HUES6 (cell line): ENCODE measurements at regions not wholly inside any gene's neighbourhood (a gene's known extent, or its start where the extent isn't known, plus 50 kb on each side); places are given as distances from the start of the nearest gene placed in this dataset.
"Not testable (repeated sequence)": the region's sequence is repeated elsewhere in the genome, so short reads cannot be mapped to it uniquely, and the experiment has no call there.

Experiments used
- H3K27ac ChIP-seq: 2 replicates; pipeline ENCODE4 v1.7.0; 2013; ENCODE audit warnings: low read depth, mild to moderate bottlenecking, low read length, inconsistent platforms
- H3K27me3 ChIP-seq: 2 replicates; pipeline ENCODE4 v1.6.1; 2013; ENCODE audit warnings: low read length; ENCODE audit not compliant: control insufficient read depth, insufficient read depth
- H3K36me3 ChIP-seq: 2 replicates; pipeline ENCODE4 v1.6.1; 2013; ENCODE audit warnings: low read length; ENCODE audit not compliant: control insufficient read depth, insufficient read depth
- H3K4me1 ChIP-seq: 2 replicates; pipeline ENCODE4 v1.6.1; 2013; ENCODE audit warnings: low read length; ENCODE audit not compliant: control insufficient read depth, insufficient read depth
- H3K4me3 ChIP-seq: 2 replicates; pipeline ENCODE4 v1.5.1; 2013; ENCODE audit warnings: low read depth, low read length
- H3K9ac ChIP-seq: one replicate; pipeline ENCODE4 v1.6.1; 2013; ENCODE audit warnings: mild to moderate bottlenecking, low read length
- H3K9me3 ChIP-seq: 2 replicates; pipeline ENCODE4 v1.6.1; 2013; ENCODE audit warnings: low read depth, low read length; ENCODE audit not compliant: control insufficient read depth, insufficient read depth

GRCh38 chr7:109890622-109891021 lies 1200.3 kb upstream of the LRRN3 start:
- Histone ChIP-seq H3K9ac (no peak overlapping the region), H3K27me3 (no peaks in the 10 kb centered on the region), H3K4me3 (no peak overlapping the region), H3K27ac (no peak overlapping the region), H3K9me3 (no peaks in the 10 kb centered on the region), H3K4me1 (no peaks in the 10 kb centered on the region), H3K36me3 (no peaks in the 10 kb centered on the region)

- no peak overlapping the region for H3K9ac ChIP-seq
- no peak overlapping the region for H3K4me3 ChIP-seq
- H3K27ac ChIP-seq = no peak overlapping the region
Measured at GRCh38 chr7:109893231-109893630, 1197.7 kb upstream of the LRRN3 start.

GRCh38 chr7:109895536-109895935 lies 1195.4 kb upstream of the LRRN3 start:
- Histone ChIP-seq H3K27ac (no peak overlapping the region), H3K4me3 (no peak overlapping the region), H3K4me1 (no peaks in the 10 kb centered on the region), H3K36me3 (no peaks in the 10 kb centered on the region), H3K27me3 (no peaks in the 10 kb centered on the region), H3K9ac (no peak overlapping the region), H3K9me3 (no peaks in the 10 kb centered on the region)

More at GRCh38 chr7:109893231-109893630, 1197.7 kb upstream of the LRRN3 start:
- Histone ChIP-seq H3K4me1 (no peaks in the 10 kb centered on the region), H3K9me3 (no peaks in the 10 kb centered on the region), H3K36me3 (no peaks in the 10 kb centered on the region), H3K27me3 (no peaks in the 10 kb centered on the region)

- Histone ChIP-seq H3K36me3 (no peaks in the 10 kb centered on the region), H3K4me3 (no peak overlapping the region), H3K27ac (no peak overlapping the region), H3K9me3 (peaks cover 3% of the 10 kb centered on the region; the same call in 1 of the 2 replicates), H3K27me3 (no peaks in the 10 kb centered on the region), H3K9ac (no peak overlapping the region), H3K4me1 (no peaks in the 10 kb centered on the region)
Measured at GRCh38 chr7:109901926-109902325, 1189.0 kb upstream of the LRRN3 start.

- H3K4me1 ChIP-seq, H3K27ac ChIP-seq, H3K36me3 ChIP-seq, H3K27me3 ChIP-seq, H3K9ac ChIP-seq, H3K9me3 ChIP-seq, H3K4me3 ChIP-seq: not testable (repeated sequence)
Measured at GRCh38 chr7:109905368-109906065, 1185.4 kb upstream of the LRRN3 start.

- Histone ChIP-seq H3K9me3 (no peaks in the 10 kb centered on the region), H3K4me3 (no peak overlapping the region), H3K9ac (no peak overlapping the region), H3K4me1 (no peaks in the 10 kb centered on the region), H3K27ac (no peak overlapping the region), H3K27me3 (no peaks in the 10 kb centered on the region), H3K36me3 (no peaks in the 10 kb centered on the region)
Measured at GRCh38 chr7:109915670-109916069, 1175.3 kb upstream of the LRRN3 start.

GRCh38 chr7:109926738-109927137 lies 1164.2 kb upstream of the LRRN3 start:
- Histone ChIP-seq H3K27ac (no peak overlapping the region), H3K4me3 (no peak overlapping the region), H3K36me3 (no peaks in the 10 kb centered on the region), H3K9me3 (peaks cover 17% of the 10 kb centered on the region), H3K9ac (no peak overlapping the region), H3K4me1 (no peaks in the 10 kb centered on the region), H3K27me3 (no peaks in the 10 kb centered on the region)

- H3K27me3 ChIP-seq = no peaks in the 10 kb centered on the region
- no peak overlapping the region for H3K27ac ChIP-seq
- peaks cover 9% of the 10 kb centered on the region for H3K9me3 ChIP-seq
- H3K4me1 ChIP-seq = no peaks in the 10 kb centered on the region
- H3K36me3 ChIP-seq = no peaks in the 10 kb centered on the region
- H3K4me3 ChIP-seq = no peak overlapping the region
- H3K9ac ChIP-seq = no peak overlapping the region
Measured at GRCh38 chr7:109930049-109930448, 1160.9 kb upstream of the LRRN3 start.

- H3K4me1 ChIP-seq = no peaks in the 10 kb centered on the region
- no peaks in the 10 kb centered on the region for H3K36me3 ChIP-seq
- peaks cover 37% of the 10 kb centered on the region for H3K9me3 ChIP-seq
- H3K9ac ChIP-seq = no peak overlapping the region
- no peak overlapping the region for H3K4me3 ChIP-seq
- H3K27me3 ChIP-seq = no peaks in the 10 kb centered on the region
- no peak overlapping the region for H3K27ac ChIP-seq
Measured at GRCh38 chr7:109939207-109939606, 1151.7 kb upstream of the LRRN3 start.

GRCh38 chr7:109945820-109946518 lies 1145.0 kb upstream of the LRRN3 start:
- Histone ChIP-seq H3K36me3 (no peaks in the 10 kb centered on the region), H3K4me1 (peaks cover 4% of the 10 kb centered on the region; the same call in 1 of the 2 replicates), H3K9me3 (peaks cover 8% of the 10 kb centered on the region; the same call in 1 of the 2 replicates), H3K27ac (no peak overlapping the region), H3K27me3 (no peaks in the 10 kb centered on the region), H3K9ac (no peak overlapping the region), H3K4me3 (no peak overlapping the region)

GRCh38 chr7:109950256-109950655 lies 1140.7 kb upstream of the LRRN3 start:
- H3K9me3 ChIP-seq = no peaks in the 10 kb centered on the region
- no peaks in the 10 kb centered on the region; the same call in 1 of the 2 replicates for H3K4me1 ChIP-seq
- H3K36me3 ChIP-seq = no peaks in the 10 kb centered on the region
- H3K27me3 ChIP-seq = no peaks in the 10 kb centered on the region
- no peak overlapping the region for H3K4me3 ChIP-seq
- H3K27ac ChIP-seq = no peak overlapping the region
- H3K9ac ChIP-seq = no peak overlapping the region
